ENCODE measurements at regions not wholly inside any gene's neighbourhood (a gene's known extent, or its start where the extent isn't known, plus 50 kb on each side); places are given as distances from the start of the nearest gene placed in this dataset.
"Not testable (repeated sequence)": the region's sequence is repeated elsewhere in the genome, so short reads cannot be mapped to it uniquely, and the experiment has no call there.

GRCh38 chr12:46484396-46485061 lies 112.0 kb upstream of the SLC38A2 start:
- Histone ChIP-seq H3K9me3 (ENCODE audit: control insufficient read depth, low read depth, low read length) (no peaks in the 10 kb centered on the region), H3K36me3 (ENCODE audit: control insufficient read depth, insufficient read depth, low read length) (no peaks in the 10 kb centered on the region), H3K27ac (ENCODE audit: low read length) (no peak overlapping the region), H3K4me3 (ENCODE audit: low read length) (no peak overlapping the region), H3K4me1 (ENCODE audit: control insufficient read depth, insufficient read depth, low read length) (no peaks in the 10 kb centered on the region), H3K27me3 (ENCODE audit: control insufficient read depth, insufficient read depth, low read length) (no peaks in the 10 kb centered on the region)
- DNase-seq, result no peak
- WGBS (ENCODE audit: insufficient coverage, low lambda C conversion rate), result no CpG with 5 or more reads among the region's 6 CpGs

- 17% methylated on average over 1 of the region's 4 CpGs for WGBS (ENCODE audit: insufficient coverage, low lambda C conversion rate)
- no peaks in the 10 kb centered on the region for H3K4me1 ChIP-seq (ENCODE audit: control insufficient read depth, insufficient read depth, low read length)
- no peak overlapping the region for H3K27ac ChIP-seq (ENCODE audit: low read length)
- H3K27me3 ChIP-seq (ENCODE audit: control insufficient read depth, insufficient read depth, low read length), result no peaks in the 10 kb centered on the region
- no peak overlapping the region for H3K4me3 ChIP-seq (ENCODE audit: low read length)
- no peaks in the 10 kb centered on the region for H3K36me3 ChIP-seq (ENCODE audit: control insufficient read depth, insufficient read depth, low read length)
- H3K9me3 ChIP-seq (ENCODE audit: control insufficient read depth, low read depth, low read length), result no peaks in the 10 kb centered on the region
- peak; percentile 20 to 66 for DNase-seq
These were observed 111.2 kb upstream of the SLC38A2 start for GRCh38 chr12:46483572-46484395.

GRCh38 chr12:46480724-46481123 lies 108.2 kb upstream of the SLC38A2 start:
- no peaks in the 10 kb centered on the region for H3K36me3 ChIP-seq (ENCODE audit: control insufficient read depth, insufficient read depth, low read length)
- no peak overlapping the region for H3K27ac ChIP-seq (ENCODE audit: low read length)
- 100% methylated on average over 1 of the region's 1 CpG for WGBS (ENCODE audit: insufficient coverage, low lambda C conversion rate)
- H3K4me3 ChIP-seq (ENCODE audit: low read length), result no peak overlapping the region
- no peaks in the 10 kb centered on the region for H3K27me3 ChIP-seq (ENCODE audit: control insufficient read depth, insufficient read depth, low read length)
- no peak for DNase-seq
- H3K4me1 ChIP-seq (ENCODE audit: control insufficient read depth, insufficient read depth, low read length), result no peaks in the 10 kb centered on the region
- H3K9me3 ChIP-seq (ENCODE audit: control insufficient read depth, low read depth, low read length), result no peaks in the 10 kb centered on the region

GRCh38 chr12:46480316-46480715 lies 107.7 kb upstream of the SLC38A2 start:
- DNase-seq, result no peak
- H3K4me3 ChIP-seq (ENCODE audit: low read length), result no peak overlapping the region
- WGBS (ENCODE audit: insufficient coverage, low lambda C conversion rate), result 100% methylated on average over 1 of the region's 3 CpGs

GRCh38 chr12:46478123-46478522 lies 105.5 kb upstream of the SLC38A2 start:
- no peaks in the 10 kb centered on the region for H3K27me3 ChIP-seq (ENCODE audit: control insufficient read depth, insufficient read depth, low read length)
- no peak overlapping the region for H3K4me3 ChIP-seq (ENCODE audit: low read length)
- H3K27ac ChIP-seq (ENCODE audit: low read length), result no peak overlapping the region
- no CpG with 5 or more reads among the region's 2 CpGs for WGBS (ENCODE audit: insufficient coverage, low lambda C conversion rate)
- H3K4me1 ChIP-seq (ENCODE audit: control insufficient read depth, insufficient read depth, low read length), result peaks cover 7% of the 10 kb centered on the region
- no peak for DNase-seq
- H3K36me3 ChIP-seq (ENCODE audit: control insufficient read depth, insufficient read depth, low read length), result no peaks in the 10 kb centered on the region
- no peaks in the 10 kb centered on the region for H3K9me3 ChIP-seq (ENCODE audit: control insufficient read depth, low read depth, low read length)

More at GRCh38 chr12:46480316-46480715, 107.7 kb upstream of the SLC38A2 start:
- no peaks in the 10 kb centered on the region for H3K4me1 ChIP-seq (ENCODE audit: control insufficient read depth, insufficient read depth, low read length)
- no peak overlapping the region for H3K27ac ChIP-seq (ENCODE audit: low read length)
- H3K9me3 ChIP-seq (ENCODE audit: control insufficient read depth, low read depth, low read length), result no peaks in the 10 kb centered on the region
- no peaks in the 10 kb centered on the region for H3K27me3 ChIP-seq (ENCODE audit: control insufficient read depth, insufficient read depth, low read length)
- no peaks in the 10 kb centered on the region for H3K36me3 ChIP-seq (ENCODE audit: control insufficient read depth, insufficient read depth, low read length)

- no peaks in the 10 kb centered on the region for H3K27me3 ChIP-seq (ENCODE audit: control insufficient read depth, insufficient read depth, low read length)
- H3K4me1 ChIP-seq (ENCODE audit: control insufficient read depth, insufficient read depth, low read length), result peaks cover 12% of the 10 kb centered on the region
- no peaks in the 10 kb centered on the region for H3K9me3 ChIP-seq (ENCODE audit: control insufficient read depth, low read depth, low read length)
- H3K36me3 ChIP-seq (ENCODE audit: control insufficient read depth, insufficient read depth, low read length), result no peaks in the 10 kb centered on the region
- no peak overlapping the region for H3K4me3 ChIP-seq (ENCODE audit: low read length)
- H3K27ac ChIP-seq (ENCODE audit: low read length), result no peak overlapping the region
- DNase-seq, result no peak
These were observed 105.0 kb upstream of the SLC38A2 start for GRCh38 chr12:46477541-46477940.

- Histone ChIP-seq H3K36me3 (ENCODE audit: control insufficient read depth, insufficient read depth, low read length) (no peaks in the 10 kb centered on the region), H3K27ac (ENCODE audit: low read length) (no peak overlapping the region), H3K27me3 (ENCODE audit: control insufficient read depth, insufficient read depth, low read length) (no peaks in the 10 kb centered on the region), H3K9me3 (ENCODE audit: control insufficient read depth, low read depth, low read length) (no peaks in the 10 kb centered on the region), H3K4me1 (ENCODE audit: control insufficient read depth, insufficient read depth, low read length) (peaks cover 12% of the 10 kb centered on the region), H3K4me3 (ENCODE audit: low read length) (no peak overlapping the region)
- no peak for DNase-seq
- no CpG with 5 or more reads among the region's 3 CpGs for WGBS (ENCODE audit: insufficient coverage, low lambda C conversion rate)
These were observed 103.5 kb upstream of the SLC38A2 start for GRCh38 chr12:46475972-46476645.

GRCh38 chr12:46474385-46474784 lies 101.8 kb upstream of the SLC38A2 start:
- not testable (repeated sequence) for H3K4me3 ChIP-seq (ENCODE audit: low read length); H3K36me3 ChIP-seq (ENCODE audit: control insufficient read depth, insufficient read depth, low read length); H3K27me3 ChIP-seq (ENCODE audit: control insufficient read depth, insufficient read depth, low read length); H3K9me3 ChIP-seq (ENCODE audit: control insufficient read depth, low read depth, low read length); DNase-seq
- Histone ChIP-seq H3K27ac (ENCODE audit: low read length) (peak overlapping the region; percentile 34), H3K4me1 (ENCODE audit: control insufficient read depth, insufficient read depth, low read length) (peaks cover 12% of the 10 kb centered on the region)
- WGBS (ENCODE audit: insufficient coverage, low lambda C conversion rate), result no CpG with 5 or more reads among the region's 9 CpGs

- DNase-seq, result peak; percentile 48 to 83
- no peaks in the 10 kb centered on the region for H3K36me3 ChIP-seq (ENCODE audit: control insufficient read depth, insufficient read depth, low read length)
- no peaks in the 10 kb centered on the region for H3K27me3 ChIP-seq (ENCODE audit: control insufficient read depth, insufficient read depth, low read length)
- peak overlapping the region; percentile 34 for H3K27ac ChIP-seq (ENCODE audit: low read length)
- no peaks in the 10 kb centered on the region for H3K9me3 ChIP-seq (ENCODE audit: control insufficient read depth, low read depth, low read length)
- no peak overlapping the region for H3K4me3 ChIP-seq (ENCODE audit: low read length)
- 0% methylated on average over 5 of the region's 8 CpGs for WGBS (ENCODE audit: insufficient coverage, low lambda C conversion rate)
- H3K4me1 ChIP-seq (ENCODE audit: control insufficient read depth, insufficient read depth, low read length), result peaks cover 12% of the 10 kb centered on the region
These were observed 101.2 kb upstream of the SLC38A2 start for GRCh38 chr12:46473634-46474329.

Measured in large intestine (tissue), 3 donors.